ENCODE measurements at regions not wholly inside any gene's neighbourhood (a gene's known extent, or its start where the extent isn't known, plus 50 kb on each side); places are given as distances from the start of the nearest gene placed in this dataset.

DNA sequence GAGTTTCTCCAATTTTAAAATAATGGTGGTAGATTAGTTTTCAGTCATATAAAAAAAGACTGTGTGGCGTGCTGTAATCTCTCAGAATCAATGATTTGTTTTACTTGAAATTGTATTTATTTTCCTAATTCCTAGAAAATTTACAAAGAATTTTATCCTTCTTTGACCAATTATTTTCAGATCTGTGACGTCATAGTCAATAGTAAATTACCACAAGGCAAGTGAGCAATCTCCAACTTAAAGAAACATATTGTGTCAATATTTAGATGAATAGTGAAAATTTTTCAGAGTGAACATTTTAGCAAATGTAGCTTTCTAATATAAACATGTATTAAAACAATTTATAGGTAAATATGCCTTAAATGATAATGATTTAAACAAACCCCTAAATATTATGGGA is 829.6 kb downstream of the CDY2B start:
- intact Hi-C loops (cut with micrococcal nuclease), result no loop called here

More for the DNA sequence above, 829.6 kb downstream of the CDY2B start:
- DNase-seq (ENCODE audit: low read depth, low spot score) (no peak), ATAC-seq (no peak)
- H3K4me2 ChIP-seq (ENCODE audit: low read length), result no peak overlapping the region
- no peak for TF ChIP-seq FOSL1 (IDR thresholded peaks at IDR 0.05; ENCODE audit: low read depth)
- no peak for TF ChIP-seq EGR1 (IDR thresholded peaks at IDR 0.05; ENCODE audit: low read depth)
- TF ChIP-seq ZNF274 (IDR thresholded peaks at IDR 0.05; ENCODE audit: low read depth, low read length), result no peak
- TF ChIP-seq, protein P1, sequence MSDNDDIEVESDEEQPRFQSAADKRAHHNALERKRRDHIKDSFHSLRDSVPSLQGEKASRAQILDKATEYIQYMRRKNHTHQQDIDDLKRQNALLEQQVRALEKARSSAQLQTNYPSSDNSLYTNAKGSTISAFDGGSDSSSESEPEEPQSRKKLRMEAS (IDR thresholded peaks at IDR 0.05), result no peak
- no peak for TF ChIP-seq SRF (IDR thresholded peaks at IDR 0.05; ENCODE audit: low read depth)
- TF ChIP-seq, protein P2, sequence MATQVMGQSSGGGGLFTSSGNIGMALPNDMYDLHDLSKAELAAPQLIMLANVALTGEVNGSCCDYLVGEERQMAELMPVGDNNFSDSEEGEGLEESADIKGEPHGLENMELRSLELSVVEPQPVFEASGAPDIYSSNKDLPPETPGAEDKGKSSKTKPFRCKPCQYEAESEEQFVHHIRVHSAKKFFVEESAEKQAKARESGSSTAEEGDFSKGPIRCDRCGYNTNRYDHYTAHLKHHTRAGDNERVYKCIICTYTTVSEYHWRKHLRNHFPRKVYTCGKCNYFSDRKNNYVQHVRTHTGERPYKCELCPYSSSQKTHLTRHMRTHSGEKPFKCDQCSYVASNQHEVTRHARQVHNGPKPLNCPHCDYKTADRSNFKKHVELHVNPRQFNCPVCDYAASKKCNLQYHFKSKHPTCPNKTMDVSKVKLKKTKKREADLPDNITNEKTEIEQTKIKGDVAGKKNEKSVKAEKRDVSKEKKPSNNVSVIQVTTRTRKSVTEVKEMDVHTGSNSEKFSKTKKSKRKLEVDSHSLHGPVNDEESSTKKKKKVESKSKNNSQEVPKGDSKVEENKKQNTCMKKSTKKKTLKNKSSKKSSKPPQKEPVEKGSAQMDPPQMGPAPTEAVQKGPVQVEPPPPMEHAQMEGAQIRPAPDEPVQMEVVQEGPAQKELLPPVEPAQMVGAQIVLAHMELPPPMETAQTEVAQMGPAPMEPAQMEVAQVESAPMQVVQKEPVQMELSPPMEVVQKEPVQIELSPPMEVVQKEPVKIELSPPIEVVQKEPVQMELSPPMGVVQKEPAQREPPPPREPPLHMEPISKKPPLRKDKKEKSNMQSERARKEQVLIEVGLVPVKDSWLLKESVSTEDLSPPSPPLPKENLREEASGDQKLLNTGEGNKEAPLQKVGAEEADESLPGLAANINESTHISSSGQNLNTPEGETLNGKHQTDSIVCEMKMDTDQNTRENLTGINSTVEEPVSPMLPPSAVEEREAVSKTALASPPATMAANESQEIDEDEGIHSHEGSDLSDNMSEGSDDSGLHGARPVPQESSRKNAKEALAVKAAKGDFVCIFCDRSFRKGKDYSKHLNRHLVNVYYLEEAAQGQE (IDR thresholded peaks at IDR 0.05; ENCODE audit: low read depth), result no peak
- no peak for TF ChIP-seq CTCF (IDR thresholded peaks at IDR 0.05 in 2 of 3, conservative IDR thresholded peaks at IDR 0.05 in 1 of 3; ENCODE audit: borderline replicate concordance in 1 of 3, insufficient read depth in 1 of 3, low read depth in 2 of 3, low read length in 2 of 3)
- TF ChIP-seq, protein P3, sequence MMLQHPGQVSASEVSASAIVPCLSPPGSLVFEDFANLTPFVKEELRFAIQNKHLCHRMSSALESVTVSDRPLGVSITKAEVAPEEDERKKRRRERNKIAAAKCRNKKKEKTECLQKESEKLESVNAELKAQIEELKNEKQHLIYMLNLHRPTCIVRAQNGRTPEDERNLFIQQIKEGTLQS (IDR thresholded peaks at IDR 0.05), result no peak
- no peak for TF ChIP-seq CEBPB (IDR thresholded peaks at IDR 0.05; ENCODE audit: low read depth)
- no peak for TF ChIP-seq EZH2phosphoT487 (IDR thresholded peaks at IDR 0.05; ENCODE audit: borderline replicate concordance)
- TF ChIP-seq EZH2 (IDR thresholded peaks at IDR 0.05), result no peak
- no peak for TF ChIP-seq JUND (IDR thresholded peaks at IDR 0.05)
- no peak for TF ChIP-seq SP1 (IDR thresholded peaks at IDR 0.05; ENCODE audit: low read depth)
- TF ChIP-seq TCF7L2 (IDR thresholded peaks at IDR 0.05; ENCODE audit: borderline replicate concordance, extremely low read depth, insufficient read depth, insufficient read length), result no peak
- TF ChIP-seq ELF1 (IDR thresholded peaks at IDR 0.05; ENCODE audit: borderline replicate concordance, low read depth), result no peak
- no peak for TF ChIP-seq POLR2AphosphoS5 (IDR thresholded peaks at IDR 0.05; ENCODE audit: low read depth, low read length)
- TF ChIP-seq, protein P4, sequence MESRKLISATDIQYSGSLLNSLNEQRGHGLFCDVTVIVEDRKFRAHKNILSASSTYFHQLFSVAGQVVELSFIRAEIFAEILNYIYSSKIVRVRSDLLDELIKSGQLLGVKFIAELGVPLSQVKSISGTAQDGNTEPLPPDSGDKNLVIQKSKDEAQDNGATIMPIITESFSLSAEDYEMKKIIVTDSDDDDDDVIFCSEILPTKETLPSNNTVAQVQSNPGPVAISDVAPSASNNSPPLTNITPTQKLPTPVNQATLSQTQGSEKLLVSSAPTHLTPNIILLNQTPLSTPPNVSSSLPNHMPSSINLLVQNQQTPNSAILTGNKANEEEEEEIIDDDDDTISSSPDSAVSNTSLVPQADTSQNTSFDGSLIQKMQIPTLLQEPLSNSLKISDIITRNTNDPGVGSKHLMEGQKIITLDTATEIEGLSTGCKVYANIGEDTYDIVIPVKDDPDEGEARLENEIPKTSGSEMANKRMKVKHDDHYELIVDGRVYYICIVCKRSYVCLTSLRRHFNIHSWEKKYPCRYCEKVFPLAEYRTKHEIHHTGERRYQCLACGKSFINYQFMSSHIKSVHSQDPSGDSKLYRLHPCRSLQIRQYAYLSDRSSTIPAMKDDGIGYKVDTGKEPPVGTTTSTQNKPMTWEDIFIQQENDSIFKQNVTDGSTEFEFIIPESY (IDR thresholded peaks at IDR 0.05; ENCODE audit: extremely low read depth, insufficient replicate concordance, low read length), result no peak
- no peak for TF ChIP-seq YY1 (IDR thresholded peaks at IDR 0.05; ENCODE audit: extremely low read depth, insufficient replicate concordance, low read depth, low read length)
- no peak for TF ChIP-seq SIN3A (IDR thresholded peaks at IDR 0.05; ENCODE audit: low read depth)
- H3K4me1 ChIP-seq (ENCODE audit: control insufficient read depth in 1 of 2, insufficient read depth in 2 of 2, low read length in 2 of 2), result no peaks in the 10 kb centered on the region
- no peak overlapping the region for H3K27ac ChIP-seq (ENCODE audit: low read depth, low read length)
- H4K20me1 ChIP-seq (ENCODE audit: insufficient read depth), result no peaks in the 10 kb centered on the region
- CTCF ChIA-PET, result no interaction called here
- H3K9me2 ChIP-seq (ENCODE audit: insufficient read depth), result no peaks in the 10 kb centered on the region
- RAD21 ChIA-PET (ENCODE audit: low non-redundant PET in 1 of 2, low total read pairs in 2 of 2, uncharacterized antibody in 2 of 2, unreplicated experiment in 2 of 2), result no interaction called here
- no peaks in the 10 kb centered on the region for H3K79me2 ChIP-seq (ENCODE audit: insufficient read depth, low read length)
- H3K4me3 ChIP-seq (replicated peaks in 1 of 2; ENCODE audit: low read depth in 1 of 2, low read length in 2 of 2), result no peak overlapping the region
- no peak overlapping the region for H2AFZ ChIP-seq (ENCODE audit: low read depth, low read length, poor library complexity, severe bottlenecking)
- no peaks in the 10 kb centered on the region for H3K27me3 ChIP-seq (ENCODE audit: insufficient read depth, low read length)
- POLR2A ChIA-PET, result no interaction called here
- BruUV-seq (replicated peaks), result no TSS peak
- no peaks in the 10 kb centered on the region for H3K9me3 ChIP-seq (ENCODE audit: control insufficient read depth in 1 of 2, insufficient read depth in 1 of 2, low read depth in 1 of 2, low read length in 2 of 2)
- H3K9ac ChIP-seq (ENCODE audit: low read length), result no peak overlapping the region
- H3K36me3 ChIP-seq (ENCODE audit: control insufficient read depth in 1 of 2, insufficient read depth in 2 of 2, low read length in 2 of 2), result no peaks in the 10 kb centered on the region
